IPS DF 6.9 (cell line): ENCODE measurements at regions not wholly inside any gene's neighbourhood (a gene's known extent, or its start where the extent isn't known, plus 50 kb on each side); places are given as distances from the start of the nearest gene placed in this dataset.

Source experiments
- DNase-seq: peaks from one replicate; pipeline ENCODE4 v3.0.0-alpha.2; 2013; ENCODE audit warnings: low read depth, low spot score
- H3K27ac ChIP-seq: one replicate; pipeline ENCODE4 v1.5.1; 2013; ENCODE audit warnings: low read length, control low read depth
- H3K27me3 ChIP-seq: 2 replicates; pipeline ENCODE4 v1.6.1; 2013; ENCODE audit warnings: mild to moderate bottlenecking, low read length; ENCODE audit not compliant: control insufficient read depth, insufficient read depth
- H3K36me3 ChIP-seq: 2 replicates; pipeline ENCODE4 v1.6.1; 2013; ENCODE audit warnings: low read length; ENCODE audit not compliant: control insufficient read depth, insufficient read depth
- H3K4me1 ChIP-seq: 2 replicates; pipeline ENCODE4 v1.6.1; 2013; ENCODE audit warnings: low read length; ENCODE audit not compliant: control insufficient read depth, insufficient read depth
- H3K4me3 ChIP-seq: 2 replicates; pipeline ENCODE4 v1.5.1; 2013; ENCODE audit warnings: mild to moderate bottlenecking, low read length
- H3K9me3 ChIP-seq: 2 replicates; pipeline ENCODE4 v1.6.1; 2013; ENCODE audit warnings: low read length, inconsistent platforms; ENCODE audit not compliant: control insufficient read depth, insufficient read depth
- WGBS: extraction: QIAGEN DNeasy Blood & Tissue Kit; methylation state at CpG from one replicate; pipeline ENCODE4 v1.1.7; 2013; ENCODE audit warnings: mixed read lengths, missing lambda C conversion rate; ENCODE audit not compliant: insufficient read length, insufficient coverage; 5-methylcytosine and 5-hydroxymethylcytosine counted together

DNA sequence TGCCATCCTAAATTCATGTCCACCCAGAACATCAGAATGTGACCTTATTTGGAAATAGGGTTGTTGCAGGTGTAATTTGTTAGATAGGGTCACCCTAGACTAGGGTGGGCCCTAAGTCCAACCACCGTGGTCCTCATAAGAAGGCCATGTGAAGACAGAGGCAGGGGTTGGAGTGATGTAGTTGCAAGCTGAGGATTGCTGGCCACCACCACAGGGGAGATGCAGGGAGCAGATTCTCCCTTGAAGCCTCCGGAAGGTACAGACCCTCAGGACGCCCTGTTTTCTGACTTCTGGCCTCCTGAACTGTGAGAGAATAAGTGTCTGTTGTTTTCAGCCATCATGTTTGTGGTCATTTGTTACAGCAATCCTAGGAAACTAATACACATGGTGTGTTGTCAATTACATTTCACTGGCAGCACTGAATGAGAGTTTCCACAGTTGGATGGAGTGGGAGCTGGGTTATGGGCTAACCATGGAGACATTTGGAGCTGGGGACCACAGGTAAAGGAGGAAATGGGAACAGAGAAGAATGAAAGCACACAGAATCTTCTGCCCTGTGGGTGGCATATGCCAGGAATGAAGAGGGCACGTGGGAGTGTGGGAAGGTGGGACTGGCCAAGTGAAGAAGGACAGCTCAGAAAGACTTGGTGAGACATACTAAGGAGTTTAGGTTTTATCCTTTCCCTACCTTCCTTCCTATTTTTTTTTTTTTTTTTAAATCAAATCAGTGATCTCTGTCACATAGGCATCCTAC lies 266.0 kb downstream of the MYCN start:
- Histone ChIP-seq H3K27me3 (no peaks in the 10 kb centered on the region), H3K9me3 (no peaks in the 10 kb centered on the region; the same call in 1 of the 2 replicates), H3K4me3 (no peak overlapping the region), H3K36me3 (no peaks in the 10 kb centered on the region), H3K27ac (no peak overlapping the region), H3K4me1 (no peaks in the 10 kb centered on the region; the same call in 1 of the 2 replicates)
- no peak for DNase-seq
- WGBS, result no CpG with 5 or more reads among the region's 4 CpGs

DNA sequence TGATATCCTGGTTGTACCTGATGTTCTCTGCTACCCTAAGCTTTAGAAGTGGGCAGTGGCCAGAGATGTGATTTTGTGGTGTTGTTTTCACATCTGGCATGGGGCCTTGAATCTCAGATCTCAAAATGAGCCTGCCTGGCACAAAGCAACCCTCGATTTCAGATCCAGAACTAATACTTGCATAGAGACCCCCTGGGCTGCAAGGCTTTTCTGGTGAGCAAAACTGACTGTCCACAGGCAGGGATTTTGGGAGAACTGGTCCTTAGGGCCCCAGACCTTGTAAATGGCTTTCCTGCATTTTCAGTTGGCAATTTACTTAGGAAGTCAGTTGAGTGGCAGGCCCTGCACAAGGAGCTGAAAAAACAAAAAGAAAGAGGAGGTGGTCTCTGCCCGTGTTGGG lies 265.3 kb downstream of the MYCN start:
- no peaks in the 10 kb centered on the region for H3K36me3 ChIP-seq
- no peaks in the 10 kb centered on the region; the same call in 1 of the 2 replicates for H3K4me1 ChIP-seq
- no peak overlapping the region for H3K4me3 ChIP-seq
- H3K27ac ChIP-seq, result no peak overlapping the region
- WGBS, result no CpG with 5 or more reads among the region's 2 CpGs
- no peaks in the 10 kb centered on the region; the same call in 1 of the 2 replicates for H3K9me3 ChIP-seq
- H3K27me3 ChIP-seq, result no peaks in the 10 kb centered on the region
- DNase-seq, result no peak

DNA sequence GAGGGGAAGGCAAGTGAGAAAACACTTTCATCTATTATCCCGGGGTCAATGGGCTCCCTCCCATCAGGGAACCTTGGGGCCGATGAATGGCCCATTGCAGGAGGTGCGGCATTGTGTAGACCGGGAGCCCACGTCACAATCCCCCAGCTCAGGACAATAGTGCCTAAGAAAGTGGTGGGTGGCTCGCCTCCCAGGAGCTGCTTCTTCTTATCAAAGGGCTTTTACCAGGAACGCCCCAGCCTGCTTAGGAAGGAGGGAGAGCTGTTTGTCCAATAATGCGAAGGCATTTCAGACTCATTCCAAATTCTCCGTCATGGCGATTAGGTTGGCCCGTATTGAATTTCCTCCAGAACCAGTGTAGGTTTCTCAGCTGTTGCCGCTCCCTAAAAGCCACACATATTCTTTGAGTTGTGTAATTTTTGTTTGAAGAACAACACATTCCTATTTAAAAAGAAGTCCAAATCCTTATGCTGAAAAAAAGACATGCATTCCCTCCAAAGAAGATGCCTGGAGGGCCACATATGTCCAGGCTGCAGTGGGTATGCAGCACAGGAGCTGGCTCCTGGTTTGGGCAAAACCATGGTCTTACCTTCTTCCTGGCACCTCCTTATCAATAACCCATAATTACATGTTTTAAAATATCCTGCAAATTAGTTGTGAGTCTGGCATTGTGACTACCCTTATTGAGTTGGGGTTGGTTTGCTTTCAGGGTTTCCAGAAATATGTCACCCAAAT lies 264.7 kb downstream of the MYCN start:
- no peak for DNase-seq
- H3K9me3 ChIP-seq, result no peaks in the 10 kb centered on the region; the same call in 1 of the 2 replicates
- no peak overlapping the region for H3K27ac ChIP-seq
- no peaks in the 10 kb centered on the region for H3K36me3 ChIP-seq
- H3K4me3 ChIP-seq, result no peak overlapping the region
- H3K27me3 ChIP-seq, result no peaks in the 10 kb centered on the region
- H3K4me1 ChIP-seq, result no peaks in the 10 kb centered on the region; the same call in 1 of the 2 replicates
- no CpG with 5 or more reads among the region's 12 CpGs for WGBS

DNA sequence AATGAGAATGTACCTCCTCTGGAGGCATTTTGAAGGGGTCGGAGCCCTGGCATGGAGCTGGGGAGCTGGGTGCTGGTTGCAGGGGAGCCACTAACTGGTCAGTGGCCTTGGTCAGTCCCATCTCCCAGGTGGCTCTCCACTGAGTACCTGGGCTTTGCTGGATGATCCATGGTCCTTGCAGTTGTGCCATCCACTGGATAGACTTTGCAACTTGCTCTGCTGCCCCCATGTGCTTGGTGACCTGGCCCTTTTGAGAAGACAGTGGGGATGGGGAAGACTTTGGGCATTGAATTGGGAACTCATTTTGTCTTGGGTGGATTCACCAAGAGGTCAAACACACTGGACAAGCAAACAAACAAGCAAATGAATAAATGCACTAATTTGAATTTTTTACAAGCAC lies 263.9 kb downstream of the MYCN start:
- no peaks in the 10 kb centered on the region for H3K36me3 ChIP-seq
- no peak for DNase-seq
- H3K27ac ChIP-seq, result no peak overlapping the region
- no peaks in the 10 kb centered on the region; the same call in 1 of the 2 replicates for H3K9me3 ChIP-seq
- WGBS, result no CpG with 5 or more reads among the region's 1 CpG
- H3K27me3 ChIP-seq, result no peaks in the 10 kb centered on the region
- H3K4me1 ChIP-seq, result no peaks in the 10 kb centered on the region; the same call in 1 of the 2 replicates
- H3K4me3 ChIP-seq, result no peak overlapping the region

DNA sequence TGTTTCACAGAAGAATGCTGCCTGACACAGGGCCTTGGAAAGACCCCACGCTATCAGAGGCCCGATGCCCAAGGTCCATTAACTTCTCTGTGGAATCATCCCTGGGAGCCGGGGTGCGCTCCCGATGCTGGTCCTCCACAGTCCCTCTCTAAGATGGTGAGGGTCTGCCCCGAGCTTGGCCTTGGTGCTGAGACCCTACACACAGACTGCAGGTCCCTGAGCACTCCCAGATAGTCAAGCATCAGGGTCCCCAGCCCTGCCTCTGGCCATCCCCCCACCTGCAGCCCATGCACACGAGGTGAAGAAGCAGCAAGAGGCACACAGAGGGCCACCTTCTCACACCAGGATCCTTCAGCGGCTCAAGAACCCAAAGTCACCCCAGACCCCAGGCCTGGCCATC lies 263.3 kb downstream of the MYCN start:
- no peaks in the 10 kb centered on the region; the same call in 1 of the 2 replicates for H3K9me3 ChIP-seq
- H3K4me3 ChIP-seq, result no peak overlapping the region
- H3K36me3 ChIP-seq, result no peaks in the 10 kb centered on the region
- no peak overlapping the region for H3K27ac ChIP-seq
- DNase-seq, result no peak
- WGBS, result no CpG with 5 or more reads among the region's 8 CpGs
- H3K4me1 ChIP-seq, result no peaks in the 10 kb centered on the region; the same call in 1 of the 2 replicates
- no peaks in the 10 kb centered on the region for H3K27me3 ChIP-seq

DNA sequence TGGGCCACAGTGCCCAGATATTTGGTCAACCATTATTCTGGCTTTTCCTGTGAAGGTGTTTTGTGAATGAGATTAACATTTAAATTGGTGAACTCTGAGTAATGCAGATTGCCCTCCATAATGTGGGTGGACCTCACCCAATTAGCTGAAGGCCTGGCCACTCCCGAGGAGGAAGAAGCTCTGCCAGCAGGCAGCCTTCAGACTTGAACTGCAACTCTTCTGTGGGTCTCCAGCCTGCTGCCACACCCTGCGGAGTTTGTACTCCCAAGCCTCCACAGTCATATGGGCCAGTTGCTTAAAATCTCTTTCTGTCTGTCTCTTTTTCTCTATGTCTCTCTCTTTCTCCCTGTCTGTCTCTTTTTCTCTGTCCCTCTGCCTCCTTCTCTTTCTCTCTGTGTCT lies 262.7 kb downstream of the MYCN start:
- Histone ChIP-seq H3K9me3 (no peaks in the 10 kb centered on the region), H3K36me3 (no peaks in the 10 kb centered on the region), H3K27ac (no peak overlapping the region), H3K4me3 (no peak overlapping the region), H3K27me3 (no peaks in the 10 kb centered on the region), H3K4me1 (no peaks in the 10 kb centered on the region; the same call in 1 of the 2 replicates)
- no peak for DNase-seq
- WGBS, result no CpG with 5 or more reads among the region's 2 CpGs

DNA sequence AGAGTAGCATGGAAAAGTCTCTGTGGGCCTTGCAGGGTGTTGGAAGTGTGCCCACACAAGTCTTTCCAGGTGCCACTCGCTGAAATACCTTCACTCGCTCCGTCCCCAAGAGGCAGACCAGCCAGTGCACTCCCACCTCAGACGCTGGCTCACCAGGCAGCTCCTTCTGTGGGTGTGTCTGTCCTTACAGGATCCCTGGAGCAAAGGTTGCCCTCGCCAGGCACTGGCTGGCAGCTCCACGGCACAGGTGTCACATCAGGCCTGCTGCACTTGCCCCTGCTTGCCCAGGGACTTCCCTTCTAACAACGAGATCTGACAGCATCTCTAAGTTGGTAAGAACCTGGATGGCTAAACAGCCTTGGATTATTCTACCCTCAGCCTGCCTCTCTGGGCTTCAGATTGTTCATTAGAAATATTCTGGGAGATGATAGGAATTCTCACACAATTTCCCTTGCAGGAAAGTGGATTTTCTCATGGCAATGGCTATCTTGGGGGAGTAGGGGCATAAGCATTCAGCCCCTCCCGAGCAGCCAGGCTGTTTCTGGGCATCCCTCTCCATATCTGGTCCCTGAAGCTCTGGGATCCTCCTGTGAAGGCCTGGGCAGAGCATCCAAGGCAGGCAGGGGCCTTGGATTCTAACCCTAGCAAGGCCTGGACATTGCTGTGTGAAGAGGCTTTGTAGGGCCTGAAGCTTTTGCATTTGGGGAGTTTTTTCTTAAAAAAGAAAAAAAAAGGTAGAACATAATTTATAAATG lies 262.1 kb downstream of the MYCN start:
- no peaks in the 10 kb centered on the region for H3K36me3 ChIP-seq
- no peaks in the 10 kb centered on the region for H3K27me3 ChIP-seq
- H3K27ac ChIP-seq, result no peak overlapping the region
- no peaks in the 10 kb centered on the region; the same call in 1 of the 2 replicates for H3K4me1 ChIP-seq
- no CpG with 5 or more reads among the region's 8 CpGs for WGBS
- no peak overlapping the region for H3K4me3 ChIP-seq
- no peak for DNase-seq
- no peaks in the 10 kb centered on the region for H3K9me3 ChIP-seq

DNA sequence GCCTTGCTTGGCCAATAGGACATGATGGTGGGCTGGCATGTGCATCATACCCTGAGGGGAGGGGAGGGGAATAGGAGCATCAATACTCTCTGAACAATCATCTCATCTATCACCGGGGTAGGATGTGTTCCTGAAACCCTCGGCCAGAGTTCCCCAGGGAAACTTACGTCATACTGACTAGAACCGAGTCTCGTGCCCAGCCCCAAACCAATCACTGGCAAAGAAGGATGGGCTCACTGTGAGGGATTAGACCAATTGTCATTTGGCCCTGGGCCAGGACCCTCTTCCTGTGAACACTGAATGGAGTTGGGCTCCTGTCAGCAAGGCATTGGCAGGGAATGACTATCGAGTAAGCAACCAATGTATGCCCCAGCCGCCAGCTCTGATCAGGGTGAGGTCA lies 261.5 kb downstream of the MYCN start:
- H3K9me3 ChIP-seq, result no peaks in the 10 kb centered on the region
- H3K36me3 ChIP-seq, result no peaks in the 10 kb centered on the region
- H3K4me1 ChIP-seq, result no peaks in the 10 kb centered on the region; the same call in 1 of the 2 replicates
- no peaks in the 10 kb centered on the region for H3K27me3 ChIP-seq
- no peak overlapping the region for H3K27ac ChIP-seq
- WGBS, result no CpG with 5 or more reads among the region's 7 CpGs
- no peak for DNase-seq
- H3K4me3 ChIP-seq, result no peak overlapping the region

DNA sequence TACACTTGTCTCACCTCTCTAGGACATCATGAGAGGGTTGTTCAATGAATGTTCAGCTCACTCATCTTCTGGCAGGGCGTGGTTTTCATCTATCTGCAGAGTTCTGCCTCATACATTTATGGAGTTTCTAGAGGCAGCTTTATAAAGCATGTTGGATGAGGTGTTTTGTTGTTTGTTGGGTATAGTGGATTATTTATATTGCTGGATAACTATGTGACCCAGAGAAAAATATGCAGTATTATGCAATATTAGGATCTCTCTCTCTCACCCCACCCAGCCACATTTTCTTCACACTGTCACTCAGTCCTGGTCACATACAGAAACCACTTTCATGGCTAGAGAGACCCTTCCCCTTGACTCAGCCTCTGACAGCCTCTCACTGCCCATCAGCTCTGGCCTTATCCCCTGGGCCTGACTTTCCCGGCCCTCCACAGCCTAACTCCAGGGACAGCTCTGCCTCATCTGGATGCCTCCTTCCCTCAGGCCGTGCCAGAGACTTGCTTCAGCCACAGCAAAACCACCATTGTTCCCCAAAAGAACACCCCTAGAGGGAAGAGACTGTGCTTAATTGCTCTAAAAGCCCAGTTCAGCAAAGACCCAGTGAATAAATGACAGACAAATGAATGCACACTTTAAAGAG lies 260.3 kb downstream of the MYCN start:
- no CpG with 5 or more reads among the region's 3 CpGs for WGBS
- Histone ChIP-seq H3K9me3 (no peaks in the 10 kb centered on the region), H3K4me1 (no peaks in the 10 kb centered on the region)

More for the DNA sequence above, 260.3 kb downstream of the MYCN start:
- no peaks in the 10 kb centered on the region for H3K36me3 ChIP-seq
- H3K27me3 ChIP-seq, result no peaks in the 10 kb centered on the region
- H3K27ac ChIP-seq, result no peak overlapping the region
- H3K4me3 ChIP-seq, result no peak overlapping the region
- DNase-seq, result no peak
